ENCODE measurements at regions not wholly inside any gene's neighbourhood (a gene's known extent, or its start where the extent isn't known, plus 50 kb on each side); places are given as distances from the start of the nearest gene placed in this dataset.
A peak's percentile ranks its signal among the peaks of the same experiment; 100 is the strongest.

DNA sequence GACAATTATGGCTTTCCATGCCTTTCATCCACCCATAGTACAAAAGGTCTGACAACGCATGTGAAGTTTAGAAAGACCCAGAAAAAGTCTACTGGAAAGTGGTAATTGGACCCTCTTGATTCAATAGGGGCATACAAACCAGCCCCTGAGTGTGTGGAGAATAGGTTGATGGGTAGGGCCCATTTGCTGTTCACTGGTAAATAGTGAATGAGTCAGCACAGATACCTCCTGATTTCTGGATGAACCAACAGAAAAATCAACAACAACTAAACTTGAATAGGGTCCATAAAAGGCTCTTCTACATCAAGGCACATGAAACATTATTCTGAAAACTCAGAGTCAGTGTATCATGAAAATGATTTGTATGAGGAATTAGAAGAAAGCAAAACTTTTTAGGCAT lies 235.4 kb upstream of the SLC35B3 start:
- H3K4me3 ChIP-seq (ENCODE audit: low read depth in 1 of 3, low read length in 3 of 3), result no peak overlapping the region
- H3K9ac ChIP-seq (ENCODE audit: low read depth in 1 of 2, low read length in 2 of 2), result no peak overlapping the region
- no peaks in the 10 kb centered on the region for H3K36me3 ChIP-seq (ENCODE audit: control insufficient read depth in 4 of 4, insufficient read depth in 3 of 4, low read depth in 1 of 4, low read length in 3 of 4)
- DNase-seq (ENCODE audit: low spot score), result no peak
- TF ChIP-seq, protein P1, sequence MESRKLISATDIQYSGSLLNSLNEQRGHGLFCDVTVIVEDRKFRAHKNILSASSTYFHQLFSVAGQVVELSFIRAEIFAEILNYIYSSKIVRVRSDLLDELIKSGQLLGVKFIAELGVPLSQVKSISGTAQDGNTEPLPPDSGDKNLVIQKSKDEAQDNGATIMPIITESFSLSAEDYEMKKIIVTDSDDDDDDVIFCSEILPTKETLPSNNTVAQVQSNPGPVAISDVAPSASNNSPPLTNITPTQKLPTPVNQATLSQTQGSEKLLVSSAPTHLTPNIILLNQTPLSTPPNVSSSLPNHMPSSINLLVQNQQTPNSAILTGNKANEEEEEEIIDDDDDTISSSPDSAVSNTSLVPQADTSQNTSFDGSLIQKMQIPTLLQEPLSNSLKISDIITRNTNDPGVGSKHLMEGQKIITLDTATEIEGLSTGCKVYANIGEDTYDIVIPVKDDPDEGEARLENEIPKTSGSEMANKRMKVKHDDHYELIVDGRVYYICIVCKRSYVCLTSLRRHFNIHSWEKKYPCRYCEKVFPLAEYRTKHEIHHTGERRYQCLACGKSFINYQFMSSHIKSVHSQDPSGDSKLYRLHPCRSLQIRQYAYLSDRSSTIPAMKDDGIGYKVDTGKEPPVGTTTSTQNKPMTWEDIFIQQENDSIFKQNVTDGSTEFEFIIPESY (IDR thresholded peaks at IDR 0.05), result no peak
- TF ChIP-seq SP1 (IDR thresholded peaks at IDR 0.05), result no peak
- peak; percentile 84 for TF ChIP-seq FOXA1 (IDR thresholded peaks at IDR 0.05)
- TF ChIP-seq ATF3 (IDR thresholded peaks at IDR 0.05), result no peak
- peak in 1 of 2 donors; percentile 58 for TF ChIP-seq RXRA (IDR thresholded peaks at IDR 0.05)
- TF ChIP-seq YY1 (IDR thresholded peaks at IDR 0.05), result peak; percentile 55
- no peak for TF ChIP-seq CTCF (IDR thresholded peaks at IDR 0.05; ENCODE audit: low read depth, low read length, missing input control)
- TF ChIP-seq HNF4A (conservative IDR thresholded peaks at IDR 0.05), result peak in 1 of 2 donors; percentile 30
- peak in 1 of 2 donors; percentile 5 for TF ChIP-seq RAD21 (IDR thresholded peaks at IDR 0.05)
- peak in 1 of 2 donors; percentile 93 for TF ChIP-seq JUND (IDR thresholded peaks at IDR 0.05)
- no peak for TF ChIP-seq HNF4G (IDR thresholded peaks at IDR 0.05)
- peak; percentile 89 for TF ChIP-seq FOXA2 (IDR thresholded peaks at IDR 0.05)
- TF ChIP-seq NR2F2 (IDR thresholded peaks at IDR 0.05), result no peak
- no peak for TF ChIP-seq EGR1 (IDR thresholded peaks at IDR 0.05; ENCODE audit: low read depth in 2 of 2)
- TF ChIP-seq, protein P2, sequence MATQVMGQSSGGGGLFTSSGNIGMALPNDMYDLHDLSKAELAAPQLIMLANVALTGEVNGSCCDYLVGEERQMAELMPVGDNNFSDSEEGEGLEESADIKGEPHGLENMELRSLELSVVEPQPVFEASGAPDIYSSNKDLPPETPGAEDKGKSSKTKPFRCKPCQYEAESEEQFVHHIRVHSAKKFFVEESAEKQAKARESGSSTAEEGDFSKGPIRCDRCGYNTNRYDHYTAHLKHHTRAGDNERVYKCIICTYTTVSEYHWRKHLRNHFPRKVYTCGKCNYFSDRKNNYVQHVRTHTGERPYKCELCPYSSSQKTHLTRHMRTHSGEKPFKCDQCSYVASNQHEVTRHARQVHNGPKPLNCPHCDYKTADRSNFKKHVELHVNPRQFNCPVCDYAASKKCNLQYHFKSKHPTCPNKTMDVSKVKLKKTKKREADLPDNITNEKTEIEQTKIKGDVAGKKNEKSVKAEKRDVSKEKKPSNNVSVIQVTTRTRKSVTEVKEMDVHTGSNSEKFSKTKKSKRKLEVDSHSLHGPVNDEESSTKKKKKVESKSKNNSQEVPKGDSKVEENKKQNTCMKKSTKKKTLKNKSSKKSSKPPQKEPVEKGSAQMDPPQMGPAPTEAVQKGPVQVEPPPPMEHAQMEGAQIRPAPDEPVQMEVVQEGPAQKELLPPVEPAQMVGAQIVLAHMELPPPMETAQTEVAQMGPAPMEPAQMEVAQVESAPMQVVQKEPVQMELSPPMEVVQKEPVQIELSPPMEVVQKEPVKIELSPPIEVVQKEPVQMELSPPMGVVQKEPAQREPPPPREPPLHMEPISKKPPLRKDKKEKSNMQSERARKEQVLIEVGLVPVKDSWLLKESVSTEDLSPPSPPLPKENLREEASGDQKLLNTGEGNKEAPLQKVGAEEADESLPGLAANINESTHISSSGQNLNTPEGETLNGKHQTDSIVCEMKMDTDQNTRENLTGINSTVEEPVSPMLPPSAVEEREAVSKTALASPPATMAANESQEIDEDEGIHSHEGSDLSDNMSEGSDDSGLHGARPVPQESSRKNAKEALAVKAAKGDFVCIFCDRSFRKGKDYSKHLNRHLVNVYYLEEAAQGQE (IDR thresholded peaks at IDR 0.05), result no peak
- TF ChIP-seq GABPA (IDR thresholded peaks at IDR 0.05 in 1 of 2, conservative IDR thresholded peaks at IDR 0.05 in 1 of 2), result no peak
- no peak for TF ChIP-seq MAX (IDR thresholded peaks at IDR 0.05)
- TF ChIP-seq TAF1 (conservative IDR thresholded peaks at IDR 0.05), result no peak
- no peaks in the 10 kb centered on the region for H3K9me3 ChIP-seq (ENCODE audit: control insufficient read depth in 4 of 4, low read length in 3 of 4)
- peak overlapping the region; percentile 8 to 31 for H3K27ac ChIP-seq (ENCODE audit: low read depth in 1 of 2, low read length in 2 of 2)
- no peaks in the 10 kb centered on the region for H3K27me3 ChIP-seq (ENCODE audit: control insufficient read depth in 4 of 4, insufficient read depth in 4 of 4, low read length in 3 of 4)
- whole genome bisulfite sequencing, result 96% methylated on average over 1 of the region's 1 CpG
- peaks cover 0 to 23% (median 6%) of the 10 kb centered on the region in 4 donors for H3K4me1 ChIP-seq (ENCODE audit: control insufficient read depth in 4 of 4, insufficient read depth in 4 of 4, low read length in 3 of 4)

Data from liver (tissue), 8 donors.